Neuronal stem cell (in vitro differentiated cells): ENCODE measurements at regions not wholly inside any gene's neighbourhood (a gene's known extent, or its start where the extent isn't known, plus 50 kb on each side); places are given as distances from the start of the nearest gene placed in this dataset.

Source experiments
- DNase-seq: peaks from one replicate; pipeline ENCODE4 v3.0.0-alpha.2; 2013; ENCODE audit warnings: low spot score
- H2AFZ ChIP-seq: one replicate; pipeline ENCODE4 v1.6.1; 2013; ENCODE audit warnings: mild to moderate bottlenecking, low read length, inconsistent platforms
- H2AK5ac ChIP-seq: 2 replicates; pipeline ENCODE4 v1.6.1; 2013; ENCODE audit warnings: low read depth, mild to moderate bottlenecking, inconsistent platforms, low read length, moderate library complexity, mixed read lengths
- H2BK120ac ChIP-seq: 2 replicates; pipeline ENCODE4 v1.6.1; 2013; ENCODE audit warnings: low read depth, mild to moderate bottlenecking, inconsistent platforms, low read length, moderate library complexity, mixed read lengths
- H2BK12ac ChIP-seq: one replicate; pipeline ENCODE4 v1.6.1; 2013; ENCODE audit warnings: low read length, inconsistent platforms
- H2BK15ac ChIP-seq: 2 replicates; pipeline ENCODE4 v1.6.1; 2013; ENCODE audit warnings: mild to moderate bottlenecking, low read length, inconsistent platforms, mixed read lengths
- H2BK5ac ChIP-seq: one replicate; pipeline ENCODE4 v1.6.1; 2013; ENCODE audit warnings: inconsistent platforms, mild to moderate bottlenecking, low read length, moderate library complexity
- H3K14ac ChIP-seq: one replicate; pipeline ENCODE4 v1.6.1; 2013; ENCODE audit warnings: low read length, inconsistent platforms
- H3K18ac ChIP-seq: 2 replicates; pipeline ENCODE4 v1.6.1; 2013; ENCODE audit warnings: low read length, inconsistent platforms
- H3K23ac ChIP-seq: 2 replicates; pipeline ENCODE4 v1.6.1; 2013; ENCODE audit warnings: low read depth, mild to moderate bottlenecking, mixed read lengths, low read length, inconsistent platforms; ENCODE audit not compliant: poor library complexity
- H3K27ac ChIP-seq: replicated peaks from 3 replicates; pipeline ENCODE4 v1.5.1; 2013; ENCODE audit warnings: low read length, inconsistent platforms
- H3K27me3 ChIP-seq, 3 experiments: 2 replicates each; pipeline ENCODE4 v1.6.1; 2013; ENCODE audit warnings: low read length in 3 of 3, mild to moderate bottlenecking in 2 of 3, inconsistent platforms in 1 of 3, low read depth in 1 of 3, mixed read lengths in 1 of 3, moderate library complexity in 1 of 3; ENCODE audit not compliant: control insufficient read depth in 3 of 3, insufficient read depth in 3 of 3
- H3K36me3 ChIP-seq, 2 donors: replicated peaks in 1 of 2; 2 replicates each; pipeline ENCODE4 v1.6.1; 2013; ENCODE audit warnings: low read length in 2 of 2; ENCODE audit not compliant: control insufficient read depth in 2 of 2, insufficient read depth in 2 of 2
- H3K4ac ChIP-seq: 2 replicates; pipeline ENCODE4 v1.6.1; 2013; ENCODE audit warnings: inconsistent platforms, mild to moderate bottlenecking, low read length, moderate library complexity
- H3K4me1 ChIP-seq, 2 donors: 1 replicate in 1 of 2; 2 replicates in 1 of 2; pipeline ENCODE4 v1.6.1; 2013; ENCODE audit warnings: low read length in 2 of 2, low read depth in 1 of 2; ENCODE audit not compliant: control insufficient read depth in 2 of 2, insufficient read depth in 1 of 2
- H3K4me2 ChIP-seq: one replicate; pipeline ENCODE4 v1.6.1; 2013; ENCODE audit warnings: mild to moderate bottlenecking, low read length, inconsistent platforms; ENCODE audit not compliant: insufficient read depth, poor library complexity, severe bottlenecking
- H3K4me3 ChIP-seq, 2 donors: 2 replicates each; pipeline ENCODE4 v1.5.1; 2013; ENCODE audit warnings: low read length in 2 of 2, mild to moderate bottlenecking in 2 of 2, inconsistent platforms in 1 of 2, moderate library complexity in 1 of 2
- H3K79me1 ChIP-seq: one replicate; pipeline ENCODE4 v1.6.1; 2013; ENCODE audit warnings: low read depth, mild to moderate bottlenecking, inconsistent platforms, low read length, moderate library complexity
- H3K9ac ChIP-seq: one replicate; pipeline ENCODE4 v1.6.1; 2013; ENCODE audit warnings: mild to moderate bottlenecking, low read depth, low read length, inconsistent platforms; ENCODE audit not compliant: poor library complexity
- H3K9me3 ChIP-seq, 2 donors: replicated peaks in 1 of 2; 2 replicates each; pipeline versions ENCODE3 to v1.6.1; 2013; ENCODE audit warnings: low read length in 2 of 2, mild to moderate bottlenecking in 2 of 2, inconsistent platforms in 1 of 2, low read depth in 1 of 2, mixed read lengths in 1 of 2, moderate library complexity in 1 of 2; ENCODE audit not compliant: control insufficient read depth in 2 of 2, insufficient read depth in 1 of 2
- H4K8ac ChIP-seq: one replicate; pipeline ENCODE4 v1.6.1; 2013; ENCODE audit warnings: low read depth, mild to moderate bottlenecking, inconsistent platforms, low read length, moderate library complexity
- H4K91ac ChIP-seq: one replicate; pipeline ENCODE4 v1.6.1; 2013; ENCODE audit warnings: low read length, low read depth, mild to moderate bottlenecking, inconsistent platforms; ENCODE audit not compliant: poor library complexity
- WGBS, 2 donors: extraction: QIAGEN DNeasy Blood & Tissue Kit; methylation state at CpG; one replicate each; pipeline ENCODE4 v1.1.7; 2013; ENCODE audit warnings: missing lambda C conversion rate in 2 of 2, mixed read lengths in 1 of 2; ENCODE audit not compliant: insufficient read length in 2 of 2, insufficient replicate concordance in 1 of 2; ENCODE audit errors: extremely low coverage in 2 of 2; 5-methylcytosine and 5-hydroxymethylcytosine counted together

GRCh38 chr3:135812057-135812456 lies 153.5 kb upstream of the PPP2R3A start:
- H3K18ac ChIP-seq = no peak overlapping the region
- H4K91ac ChIP-seq = no peak overlapping the region
- H3K4me2 ChIP-seq = no peak overlapping the region
- no peak overlapping the region for H2BK12ac ChIP-seq
- no peak overlapping the region for H3K4me3 ChIP-seq
- no peaks in the 10 kb centered on the region for H3K36me3 ChIP-seq
- no CpG with 5 or more reads among the region's 7 CpGs for WGBS, 2 donors
- no peak overlapping the region for H2BK15ac ChIP-seq
- H3K4me1 ChIP-seq = peaks cover 0 to 10% of the 10 kb centered on the region in 2 donors
- H3K23ac ChIP-seq = no peak overlapping the region
- H3K14ac ChIP-seq = no peak overlapping the region
- H2BK120ac ChIP-seq = no peak overlapping the region
- H2AK5ac ChIP-seq = no peak overlapping the region
- H3K79me1 ChIP-seq = no peaks in the 10 kb centered on the region
- no peak overlapping the region for H3K4ac ChIP-seq
- no peak overlapping the region for H3K9ac ChIP-seq
- H2BK5ac ChIP-seq = no peak overlapping the region
- H3K27ac ChIP-seq = no peak overlapping the region
- H3K27me3 ChIP-seq = no peaks in the 10 kb centered on the region
- no peaks in the 10 kb centered on the region for H3K9me3 ChIP-seq
- no peak overlapping the region for H2AFZ ChIP-seq
- no peak for DNase-seq
- H4K8ac ChIP-seq = no peak overlapping the region

- no peaks in the 10 kb centered on the region for H3K9me3 ChIP-seq
- H3K4me3 ChIP-seq = no peak overlapping the region
- H4K91ac ChIP-seq = no peak overlapping the region
- H2BK15ac ChIP-seq = no peak overlapping the region
- no peak for DNase-seq
- H2BK5ac ChIP-seq = no peak overlapping the region
- no peak overlapping the region for H2BK12ac ChIP-seq
- H3K14ac ChIP-seq = no peak overlapping the region
- H2AFZ ChIP-seq = no peak overlapping the region
- no peak overlapping the region for H2AK5ac ChIP-seq
- H3K4me2 ChIP-seq = no peak overlapping the region
- H3K23ac ChIP-seq = no peak overlapping the region
- H4K8ac ChIP-seq = no peak overlapping the region
- no peak overlapping the region for H3K18ac ChIP-seq
- H3K4me1 ChIP-seq = peaks cover 0 to 2% of the 10 kb centered on the region in 2 donors
- H3K36me3 ChIP-seq = no peaks in the 10 kb centered on the region
- H2BK120ac ChIP-seq = no peak overlapping the region
- H3K27ac ChIP-seq = no peak overlapping the region
- no peak overlapping the region for H3K4ac ChIP-seq
- no peaks in the 10 kb centered on the region for H3K79me1 ChIP-seq
- H3K9ac ChIP-seq = no peak overlapping the region
- no peaks in the 10 kb centered on the region for H3K27me3 ChIP-seq
Observed at GRCh38 chr3:135834465-135834864, 131.1 kb upstream of the PPP2R3A start.

DNA sequence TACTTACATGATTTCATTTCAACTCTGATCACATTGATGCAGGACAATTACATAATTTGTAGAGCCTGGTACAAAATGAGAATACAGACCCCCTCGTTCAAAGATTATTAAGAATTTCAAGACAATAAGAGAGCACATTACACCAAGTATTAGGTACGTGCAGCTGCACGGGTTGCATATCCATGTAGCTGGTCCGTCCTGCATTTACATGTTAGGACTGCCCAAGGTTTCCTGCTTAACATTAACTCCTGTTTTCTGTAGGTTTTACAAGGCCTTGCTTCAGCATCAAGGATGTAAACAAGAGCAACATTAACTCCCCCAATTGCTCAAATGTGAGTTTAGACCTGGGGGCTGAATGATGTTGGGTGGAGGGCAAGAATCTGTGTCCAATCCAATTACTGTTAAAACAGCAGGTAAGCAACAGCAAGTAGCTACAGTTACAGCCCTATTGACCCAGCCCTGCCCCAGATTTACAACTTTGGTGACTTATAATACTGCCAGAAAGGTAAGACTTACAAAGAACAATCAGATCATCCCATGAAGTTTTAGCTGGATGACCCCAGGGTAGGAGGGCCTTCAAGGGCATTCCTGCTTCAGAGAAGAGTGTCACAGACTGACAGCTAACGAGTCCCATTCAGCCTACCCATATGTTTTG lies 127.4 kb upstream of the PPP2R3A start:
- no CpG with 5 or more reads among the region's 5 CpGs for WGBS, 2 donors
- no peak for DNase-seq
- no peak overlapping the region for H2AK5ac ChIP-seq
- no peak overlapping the region for H3K23ac ChIP-seq
- H3K14ac ChIP-seq = no peak overlapping the region
- no peak overlapping the region for H2BK15ac ChIP-seq
- no peak overlapping the region for H2BK5ac ChIP-seq
- peaks cover 0 to 2% of the 10 kb centered on the region in 2 donors for H3K4me1 ChIP-seq
- no peak overlapping the region for H3K27ac ChIP-seq
- no peak overlapping the region for H2BK12ac ChIP-seq
- H4K91ac ChIP-seq = no peak overlapping the region
- no peaks in the 10 kb centered on the region for H3K36me3 ChIP-seq
- no peak overlapping the region for H2BK120ac ChIP-seq
- no peak overlapping the region for H4K8ac ChIP-seq
- H3K27me3 ChIP-seq = no peaks in the 10 kb centered on the region
- H3K9me3 ChIP-seq = no peaks in the 10 kb centered on the region
- no peak overlapping the region for H3K4me2 ChIP-seq
- H3K18ac ChIP-seq = no peak overlapping the region
- no peak overlapping the region for H3K9ac ChIP-seq
- H3K4me3 ChIP-seq = no peak overlapping the region
- no peak overlapping the region for H3K4ac ChIP-seq
- H2AFZ ChIP-seq = no peak overlapping the region
- no peaks in the 10 kb centered on the region for H3K79me1 ChIP-seq

GRCh38 chr3:135840436-135840835 lies 125.1 kb upstream of the PPP2R3A start:
- H2BK120ac ChIP-seq = no peak overlapping the region

More at GRCh38 chr3:135840436-135840835, 125.1 kb upstream of the PPP2R3A start:
- H3K4me3 ChIP-seq = no peak overlapping the region
- H3K4me1 ChIP-seq = peaks cover 0 to 2% of the 10 kb centered on the region in 2 donors
- no peaks in the 10 kb centered on the region for H3K36me3 ChIP-seq
- no CpG with 5 or more reads among the region's 1 CpG for WGBS, 2 donors
- H3K18ac ChIP-seq = no peak overlapping the region
- H3K27me3 ChIP-seq = no peaks in the 10 kb centered on the region
- no peak overlapping the region for H2BK15ac ChIP-seq
- H3K9ac ChIP-seq = no peak overlapping the region
- H2BK5ac ChIP-seq = no peak overlapping the region
- no peak overlapping the region for H3K4me2 ChIP-seq
- H3K79me1 ChIP-seq = no peaks in the 10 kb centered on the region
- H3K23ac ChIP-seq = no peak overlapping the region
- H3K27ac ChIP-seq = no peak overlapping the region
- no peak overlapping the region for H3K4ac ChIP-seq
- no peak for DNase-seq
- no peak overlapping the region for H4K8ac ChIP-seq
- H3K14ac ChIP-seq = no peak overlapping the region
- H2BK12ac ChIP-seq = no peak overlapping the region
- H2AK5ac ChIP-seq = no peak overlapping the region
- H4K91ac ChIP-seq = no peak overlapping the region
- no peak overlapping the region for H2AFZ ChIP-seq
- H3K9me3 ChIP-seq = no peaks in the 10 kb centered on the region
